GM12874 (cell line): ENCODE measurements at regions not wholly inside any gene's neighbourhood (a gene's known extent, or its start where the extent isn't known, plus 50 kb on each side); places are given as distances from the start of the nearest gene placed in this dataset.

Experiments
- CTCF ChIP-seq: IDR thresholded peaks from 2 replicates; pipeline ENCODE4 v1.5.1; 2011; ENCODE audit warnings: low read depth, mild to moderate bottlenecking, control low read depth, low read length, moderate library complexity; ENCODE audit not compliant: insufficient read depth

- TF ChIP-seq CTCF = no peak
Observed at GRCh38 chr1:63198871-63199394, 123.4 kb upstream of the FOXD3 start.

GRCh38 chr1:63199706-63200335 is 122.5 kb upstream of the FOXD3 start:
- TF ChIP-seq CTCF = no peak

- TF ChIP-seq CTCF = no peak
Observed at GRCh38 chr1:63200676-63201075, 121.7 kb upstream of the FOXD3 start.

- no peak for TF ChIP-seq CTCF
Observed at GRCh38 chr1:63203641-63204040, 118.7 kb upstream of the FOXD3 start.

- no peak for TF ChIP-seq CTCF
Observed at GRCh38 chr1:63205776-63206175, 116.6 kb upstream of the FOXD3 start.

- TF ChIP-seq CTCF = no peak
Observed at GRCh38 chr1:63214553-63214952, 107.8 kb upstream of the FOXD3 start.

GRCh38 chr1:63223426-63223825 is 98.9 kb upstream of the FOXD3 start:
- no peak for TF ChIP-seq CTCF
